Lower leg skin (tissue), 3 donors: ENCODE measurements at regions not wholly inside any gene's neighbourhood (a gene's known extent, or its start where the extent isn't known, plus 50 kb on each side); places are given as distances from the start of the nearest gene placed in this dataset.
"Not testable (repeated sequence)": the region's sequence is repeated elsewhere in the genome, so short reads cannot be mapped to it uniquely, and the experiment has no call there.

Experiments used
- CTCF ChIP-seq, 3 donors: fragments of 450-650 bp; IDR thresholded peaks; one replicate each; pipeline ENCODE4 v1.5.1; 2016; ENCODE audit warnings: antibody characterized with exemption in 3 of 3, mild to moderate bottlenecking in 3 of 3, moderate library complexity in 2 of 3
- POLR2A ChIP-seq, 2 donors: fragments of 450-650 bp; IDR thresholded peaks; one replicate each; pipeline ENCODE4 v1.6.1; 2016 to 2017; ENCODE audit warnings: antibody characterized with exemption in 2 of 2, mild to moderate bottlenecking in 1 of 2, moderate library complexity in 1 of 2

- not testable (repeated sequence) for TF ChIP-seq CTCF, POLR2A (IDR thresholded peaks at IDR 0.05)
These were observed 285.7 kb downstream of the SIPA1L2 start for GRCh38 chr1:232344186-232344585.
